ENCODE measurements at regions not wholly inside any gene's neighbourhood (a gene's known extent, or its start where the extent isn't known, plus 50 kb on each side); places are given as distances from the start of the nearest gene placed in this dataset.

GRCh38 chr12:25854991-25855390, 103.5 kb upstream of the RASSF8 start:
- TF ChIP-seq CTCF (conservative IDR thresholded peaks at IDR 0.05) (no peak), ZFX (IDR thresholded peaks at IDR 0.05) (no peak)

Measured in C4-2B (cell line).